PC-9 (cell line): ENCODE measurements at regions not wholly inside any gene's neighbourhood (a gene's known extent, or its start where the extent isn't known, plus 50 kb on each side); places are given as distances from the start of the nearest gene placed in this dataset.

ENCODE experiments used
- BruUV-seq: library from RNA; stranded (reverse); fragments of 400-500 nt; replicated peaks from 2 replicates; lab custom pipeline; 2021; lab: Mats Ljungman, UMichigan
- CTCF ChIA-PET: fragments of 300-600 bp; sonication (Branson Sonifier 250); formaldehyde crosslinking; loops from one replicate; lab custom pipeline; 2022; ENCODE audit warnings: antibody characterized with exemption; lab: Charles Lee
- POLR2A ChIA-PET: fragments of 300-600 bp; sonication (Branson Sonifier 250); formaldehyde crosslinking; loops from one replicate; lab custom pipeline; 2022; ENCODE audit warnings: antibody characterized with exemption; ENCODE audit not compliant: unreplicated experiment; lab: Charles Lee
- DNase-seq, 2 experiments: peaks; one replicate each; pipeline versions ENCODE4 v3.0.0 to v3.0.0-alpha.2; 2015 to 2022; ENCODE audit warnings: mixed read lengths in 1 of 2
- H2AFZ ChIP-seq: fragments of 200-600 bp; sonication (generic); 2 replicates; pipeline ENCODE4 v1.8.1; 2017; ENCODE audit warnings: antibody characterized with exemption
- H3F3A ChIP-seq: fragments of 200-600 bp; sonication (generic); 2 replicates; pipeline ENCODE4 v1.8.1; 2017; ENCODE audit warnings: antibody characterized with exemption, mild to moderate bottlenecking, low read depth; ENCODE audit not compliant: insufficient read depth
- H3K27ac ChIP-seq: fragments of 200-600 bp; sonication (generic); 2 replicates; pipeline ENCODE4 v1.6.1; 2016; ENCODE audit warnings: mixed run types
- H3K27me3 ChIP-seq: fragments of 200-600 bp; sonication (generic); 2 replicates; pipeline ENCODE4 v1.6.1; 2016; ENCODE audit warnings: low read depth, mixed run types; ENCODE audit not compliant: insufficient read depth
- H3K36me3 ChIP-seq: fragments of 200-600 bp; sonication (generic); 2 replicates; pipeline ENCODE4 v1.6.1; 2016; ENCODE audit warnings: low read depth, mixed run types
- H3K4me1 ChIP-seq: fragments of 200-600 bp; sonication (generic); replicated peaks from 2 replicates; pipeline ENCODE4 v1.6.1; 2016; ENCODE audit warnings: mixed run types; ENCODE audit not compliant: insufficient read depth
- H3K4me2 ChIP-seq: fragments of 200-600 bp; sonication (generic); 2 replicates; pipeline ENCODE4 v1.6.1; 2017; ENCODE audit warnings: mixed run types
- H3K4me3 ChIP-seq: fragments of 200-600 bp; sonication (generic); 2 replicates; pipeline ENCODE4 v1.6.1; 2016; ENCODE audit warnings: mixed run types
- H3K79me2 ChIP-seq: fragments of 200-600 bp; sonication (generic); 2 replicates; pipeline ENCODE4 v1.6.1; 2017; ENCODE audit warnings: low read depth, mixed run types
- H3K9me2 ChIP-seq: fragments of 200-600 bp; sonication (generic); 2 replicates; pipeline ENCODE4 v1.8.1; 2017; ENCODE audit warnings: mild to moderate bottlenecking; ENCODE audit not compliant: insufficient read depth
- H3K9me3 ChIP-seq: fragments of 200-600 bp; sonication (generic); 2 replicates; pipeline ENCODE4 v1.8.1; 2016; ENCODE audit warnings: low read depth; ENCODE audit not compliant: insufficient read depth
- H4K20me1 ChIP-seq: fragments of 200-600 bp; sonication (generic); 2 replicates; pipeline ENCODE4 v1.8.1; 2017; ENCODE audit not compliant: insufficient read depth
- EZH2 ChIP-seq: fragments of 200-600 bp; sonication (generic); IDR thresholded peaks from 2 replicates; pipeline ENCODE4 v1.8.0; 2017; ENCODE audit warnings: antibody characterized with exemption, low read depth
- intact Hi-C: fragments of 100-400 bp; cut with micrococcal nuclease; formaldehyde crosslinking; loops from one replicate; pipeline ENCODE4 v1.10.0; 2022; ENCODE audit not compliant: unreplicated experiment
- TF ChIP-seq, protein P1 (sequence below): fragments of 200-600 bp; sonication (generic); conservative IDR thresholded peaks from 2 replicates; pipeline ENCODE4 v1.6.1; 2017; ENCODE audit warnings: mixed run types, antibody characterized with exemption, mild to moderate bottlenecking, moderate library complexity

DNA sequence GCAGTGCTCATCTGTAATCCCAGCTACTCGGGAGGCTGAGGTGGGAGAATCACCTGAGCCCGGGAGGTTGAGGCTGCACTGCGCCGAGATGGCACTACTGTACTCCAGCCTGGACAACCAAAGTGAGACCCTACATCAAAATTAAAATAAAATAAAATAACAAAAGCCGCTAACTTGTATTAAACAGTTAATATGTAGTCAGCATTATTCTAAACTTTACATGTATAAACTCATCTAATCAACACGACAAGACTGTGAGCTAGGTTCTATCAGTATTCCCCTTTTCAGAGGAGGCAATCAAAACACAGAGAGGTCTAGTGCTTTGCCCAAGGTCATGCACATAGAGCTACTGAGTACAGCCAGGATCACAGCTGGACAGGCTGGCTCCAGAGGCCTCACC is 111.7 kb upstream of the LINGO1 start:
- Histone ChIP-seq H3K9me3 (no peaks in the 10 kb centered on the region), H3K79me2 (no peaks in the 10 kb centered on the region), H3K27ac (no peak overlapping the region), H2AFZ (no peak overlapping the region), H3F3A (no peaks in the 10 kb centered on the region), H3K27me3 (peaks cover 77% of the 10 kb centered on the region), H3K9me2 (no peaks in the 10 kb centered on the region), H3K4me2 (no peak overlapping the region), H3K4me1 (no peaks in the 10 kb centered on the region), H3K36me3 (no peaks in the 10 kb centered on the region), H3K4me3 (no peak overlapping the region), H4K20me1 (no peaks in the 10 kb centered on the region; the same call in 1 of the 2 replicates)
- intact Hi-C loops = no loop called here
- TF ChIP-seq EZH2 = no peak
- TF ChIP-seq, protein P1, sequence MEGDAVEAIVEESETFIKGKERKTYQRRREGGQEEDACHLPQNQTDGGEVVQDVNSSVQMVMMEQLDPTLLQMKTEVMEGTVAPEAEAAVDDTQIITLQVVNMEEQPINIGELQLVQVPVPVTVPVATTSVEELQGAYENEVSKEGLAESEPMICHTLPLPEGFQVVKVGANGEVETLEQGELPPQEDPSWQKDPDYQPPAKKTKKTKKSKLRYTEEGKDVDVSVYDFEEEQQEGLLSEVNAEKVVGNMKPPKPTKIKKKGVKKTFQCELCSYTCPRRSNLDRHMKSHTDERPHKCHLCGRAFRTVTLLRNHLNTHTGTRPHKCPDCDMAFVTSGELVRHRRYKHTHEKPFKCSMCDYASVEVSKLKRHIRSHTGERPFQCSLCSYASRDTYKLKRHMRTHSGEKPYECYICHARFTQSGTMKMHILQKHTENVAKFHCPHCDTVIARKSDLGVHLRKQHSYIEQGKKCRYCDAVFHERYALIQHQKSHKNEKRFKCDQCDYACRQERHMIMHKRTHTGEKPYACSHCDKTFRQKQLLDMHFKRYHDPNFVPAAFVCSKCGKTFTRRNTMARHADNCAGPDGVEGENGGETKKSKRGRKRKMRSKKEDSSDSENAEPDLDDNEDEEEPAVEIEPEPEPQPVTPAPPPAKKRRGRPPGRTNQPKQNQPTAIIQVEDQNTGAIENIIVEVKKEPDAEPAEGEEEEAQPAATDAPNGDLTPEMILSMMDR = no peak
- DNase-seq = no peak
- no TSS peak for BruUV-seq
- POLR2A ChIA-PET = no interaction called here
- CTCF ChIA-PET = interaction anchor here (0.5 kb wide), 1 partner anchor 112 kb away, joined by 3 read pairs; no protein-coding TSS in a partner anchor

DNA sequence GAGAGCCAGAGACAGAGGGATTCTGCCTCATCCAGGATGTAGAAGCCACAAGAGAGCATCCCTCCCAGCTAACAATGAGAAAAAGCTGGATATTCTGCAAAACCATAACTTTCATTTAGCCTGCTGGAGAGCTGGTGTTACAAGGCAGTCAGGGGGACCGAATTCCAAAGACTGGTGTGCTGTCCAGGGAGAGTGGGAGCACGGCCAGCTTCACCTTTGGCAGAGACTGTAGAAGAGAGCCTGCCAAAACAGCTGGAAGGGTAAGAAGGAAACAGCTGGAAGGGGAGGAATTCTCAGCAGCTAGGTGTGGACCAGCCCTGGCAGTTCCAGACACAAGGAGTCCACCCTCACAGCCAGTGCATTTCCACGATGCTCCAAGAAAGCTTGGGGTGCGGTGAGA is 109.9 kb upstream of the LINGO1 start:
- TF ChIP-seq, protein P1 = no peak
- no peak for TF ChIP-seq EZH2
- intact Hi-C loops = no loop called here
- Histone ChIP-seq H3K4me2 (no peak overlapping the region), H3K4me1 (no peaks in the 10 kb centered on the region), H3K79me2 (no peaks in the 10 kb centered on the region), H3K27me3 (peaks cover 90% of the 10 kb centered on the region), H3K36me3 (no peaks in the 10 kb centered on the region), H3K9me2 (no peaks in the 10 kb centered on the region), H3K27ac (no peak overlapping the region), H4K20me1 (no peaks in the 10 kb centered on the region; the same call in 1 of the 2 replicates), H3K4me3 (no peak overlapping the region), H3F3A (no peaks in the 10 kb centered on the region), H3K9me3 (no peaks in the 10 kb centered on the region), H2AFZ (no peak overlapping the region)
- BruUV-seq = no TSS peak
- ChIA-PET POLR2A (no interaction called here), CTCF (no interaction called here)
- no peak for DNase-seq

DNA sequence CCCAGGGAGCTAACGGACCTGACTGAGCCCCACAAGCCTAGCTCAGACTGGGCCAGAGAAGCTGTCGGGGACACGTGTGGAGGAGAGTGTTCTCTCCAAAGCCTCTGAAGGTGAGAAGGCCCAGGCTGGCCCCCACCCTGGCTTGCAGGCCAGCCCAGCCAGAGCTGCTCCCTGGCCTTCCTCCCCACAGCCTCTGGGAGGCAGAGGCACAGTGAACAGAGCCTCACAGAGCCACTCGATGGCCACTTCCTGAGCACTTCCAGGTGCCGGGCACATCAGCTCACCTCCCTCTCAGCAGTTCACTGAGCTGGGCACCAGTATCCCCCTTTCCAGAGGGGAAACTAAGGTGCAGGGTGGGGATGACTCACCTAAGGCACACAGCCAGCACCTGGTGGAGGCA is 109.4 kb upstream of the LINGO1 start:
- Histone ChIP-seq H3K4me3 (no peak overlapping the region), H3K79me2 (no peaks in the 10 kb centered on the region), H3K27me3 (peaks cover 94% of the 10 kb centered on the region), H3K4me1 (no peaks in the 10 kb centered on the region), H4K20me1 (no peaks in the 10 kb centered on the region; the same call in 1 of the 2 replicates), H3K4me2 (no peak overlapping the region), H2AFZ (no peak overlapping the region), H3F3A (no peaks in the 10 kb centered on the region), H3K36me3 (no peaks in the 10 kb centered on the region), H3K9me2 (no peaks in the 10 kb centered on the region), H3K9me3 (no peaks in the 10 kb centered on the region), H3K27ac (no peak overlapping the region)
- ChIA-PET POLR2A (no interaction called here), CTCF (no interaction called here)
- TF ChIP-seq, protein P1 = no peak
- no peak for TF ChIP-seq EZH2
- DNase-seq = no peak
- BruUV-seq = no TSS peak
- intact Hi-C loops = no loop called here
